Stimulated activated CD4-positive, alpha-beta T cell treated with anti-CD3 and anti-CD28 coated beads, TNF-alpha, amount 100 ng/mL, for 1 hour (primary cell): ENCODE measurements at regions not wholly inside any gene's neighbourhood (a gene's known extent, or its start where the extent isn't known, plus 50 kb on each side); places are given as distances from the start of the nearest gene placed in this dataset.

Source experiments
- DNase-seq, 3 donors: peaks; one replicate each; pipeline ENCODE4 v3.0.0-alpha.2; 2020; ENCODE audit warnings: low read depth in 3 of 3, low spot score in 1 of 3

DNA sequence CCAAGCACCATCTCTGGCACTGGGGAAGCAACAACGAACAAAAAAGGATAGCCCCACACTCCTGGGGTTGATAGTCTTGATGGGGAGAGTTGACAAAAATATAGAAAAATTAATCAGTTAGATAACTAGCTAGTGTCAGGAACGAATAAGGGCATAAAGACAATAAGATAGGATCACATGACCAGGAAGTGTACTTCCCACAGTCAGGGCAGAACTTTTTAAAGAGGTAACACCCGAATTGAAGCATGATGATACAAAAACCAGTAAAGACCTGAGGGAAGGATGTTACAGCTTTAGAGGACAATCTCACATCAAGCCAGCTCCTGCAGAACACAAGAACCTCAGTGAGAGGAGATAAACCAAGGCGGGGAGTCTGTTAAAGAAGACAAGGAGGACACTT, 295.4 kb upstream of the CRIM1 start:
- DNase-seq: no peak

DNA sequence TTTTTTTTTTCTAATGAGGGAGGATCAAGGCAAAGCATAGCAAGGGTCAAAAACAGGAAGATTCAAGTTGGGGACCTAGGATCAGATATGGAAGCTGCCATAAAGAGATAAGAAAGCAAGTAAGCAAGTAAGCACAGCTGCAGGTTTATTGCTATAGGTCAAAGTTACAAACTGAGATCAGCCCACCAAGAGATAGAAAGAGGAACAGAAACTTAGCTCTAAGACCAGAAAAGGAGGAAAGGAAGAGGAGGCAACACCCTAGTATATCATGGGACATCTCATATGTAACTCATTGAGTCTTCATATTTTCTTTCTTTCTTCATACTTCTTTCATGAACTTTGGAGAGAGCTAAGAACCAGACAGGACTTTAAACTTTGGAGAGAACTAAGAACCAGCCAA, 295.9 kb upstream of the CRIM1 start:
- DNase-seq: no peak

DNA sequence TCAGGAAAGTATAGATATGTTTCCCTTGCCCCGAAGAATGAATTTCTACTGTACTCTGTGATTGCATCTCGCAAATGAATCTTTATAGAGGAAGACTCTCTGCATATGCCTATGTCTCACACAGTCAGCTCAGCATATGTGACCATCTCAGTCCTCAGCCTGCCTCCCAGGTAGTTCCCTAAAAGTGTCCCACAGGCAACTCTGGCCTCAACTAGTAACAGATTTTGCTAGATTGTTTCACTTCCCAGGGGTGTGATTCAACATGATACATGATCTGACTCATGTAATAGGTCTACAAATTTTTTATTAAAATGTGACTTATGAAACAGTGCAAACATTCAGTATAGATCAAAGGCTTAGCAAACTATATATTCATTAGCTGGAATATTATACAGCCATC, 296.6 kb upstream of the CRIM1 start:
- DNase-seq: no peak

DNA sequence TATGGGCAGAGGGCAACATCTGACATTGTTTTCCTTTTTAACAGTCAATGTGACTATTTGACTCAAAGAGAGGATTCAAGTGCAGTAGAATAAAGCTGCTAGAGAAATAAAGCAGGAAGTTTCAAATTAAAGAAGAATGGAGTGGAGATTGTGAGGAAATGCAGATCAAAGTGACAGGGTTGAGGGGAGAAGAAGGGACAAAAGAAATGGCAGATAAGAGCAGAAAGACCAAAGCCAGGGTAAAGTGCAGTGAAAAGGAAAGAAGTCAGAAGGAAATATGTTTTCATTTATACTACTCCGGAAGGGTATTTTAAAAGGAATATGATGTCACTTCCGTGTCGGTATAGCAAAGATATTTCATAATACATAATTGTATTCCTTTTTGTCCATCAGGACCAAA, 297.5 kb upstream of the CRIM1 start:
- DNase-seq: no peak

DNA sequence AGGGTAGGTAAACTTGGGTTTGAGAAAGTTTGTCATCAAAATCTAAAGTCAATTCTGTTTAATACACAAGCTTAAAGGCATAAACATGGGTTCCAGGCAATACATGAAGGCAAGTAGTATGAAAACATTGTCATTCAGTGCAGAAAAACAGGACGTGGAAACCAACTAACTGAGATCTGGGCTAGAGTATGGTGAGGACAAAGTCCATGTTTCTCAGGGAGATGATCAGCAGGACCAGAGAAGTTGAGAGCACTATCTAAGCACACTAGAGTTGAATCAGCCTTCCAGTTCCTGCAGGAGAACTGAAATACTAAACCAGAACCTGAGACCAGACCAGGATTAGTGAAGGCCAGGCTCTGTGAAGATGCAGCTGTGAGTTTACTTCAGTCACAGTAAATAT, 302.8 kb upstream of the CRIM1 start:
- no peak for DNase-seq

DNA sequence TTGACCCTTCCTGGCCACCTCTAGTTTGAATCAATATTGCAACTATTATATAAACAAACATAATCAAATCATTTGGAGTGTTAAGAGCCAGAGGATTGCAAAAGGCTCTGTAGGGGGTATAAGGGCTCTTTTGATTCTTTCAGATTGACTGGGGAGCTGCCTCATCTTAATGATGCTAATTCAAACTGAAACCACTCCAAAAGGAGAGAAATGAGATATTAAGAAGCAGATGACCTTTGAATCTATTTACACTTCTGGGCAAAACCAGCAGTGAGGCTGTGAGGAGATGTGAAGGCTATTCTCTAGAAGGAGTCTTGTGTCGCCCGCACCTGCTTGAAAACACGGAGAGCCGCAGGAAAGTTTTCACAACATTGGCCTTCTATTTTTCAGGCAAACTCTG, 311.2 kb upstream of the CRIM1 start:
- DNase-seq: no peak

DNA sequence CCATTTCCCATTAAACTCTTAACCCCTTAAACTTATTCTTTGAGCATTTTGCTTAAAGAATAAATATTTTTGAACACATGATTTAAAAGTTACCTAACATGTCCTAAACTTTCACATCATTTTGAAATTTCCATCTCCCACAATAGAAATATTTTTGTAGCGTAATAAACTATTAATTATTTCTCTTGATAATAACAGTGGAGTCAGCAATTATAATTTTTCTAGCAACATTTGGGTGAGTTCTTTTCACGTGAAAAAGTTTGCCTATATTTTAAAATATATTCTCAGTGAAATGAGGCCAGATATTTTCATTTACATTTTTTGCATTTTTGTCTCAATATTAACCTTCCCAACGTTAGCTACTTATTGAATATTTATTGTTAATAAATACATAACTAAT, 320.4 kb upstream of the CRIM1 start:
- DNase-seq: no peak

DNA sequence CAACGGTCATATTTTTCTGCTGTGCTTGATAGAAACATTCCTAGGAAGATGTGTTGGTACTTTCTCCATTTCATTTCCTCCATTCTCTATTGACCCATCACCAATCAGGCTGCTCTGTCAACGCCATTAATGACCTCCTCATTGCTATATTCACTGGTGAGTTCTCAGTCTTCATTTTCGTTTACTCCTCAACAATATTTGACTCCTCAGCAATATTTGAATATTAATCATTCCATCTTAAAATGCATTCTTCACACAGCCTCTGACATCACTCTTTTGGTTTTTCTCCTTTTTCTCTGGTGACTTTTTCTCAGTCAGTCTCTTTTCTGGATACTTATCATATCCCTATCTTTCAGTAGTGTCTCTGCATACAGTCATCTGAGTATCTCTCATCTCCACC, 323.5 kb upstream of the CRIM1 start:
- DNase-seq: no peak

DNA sequence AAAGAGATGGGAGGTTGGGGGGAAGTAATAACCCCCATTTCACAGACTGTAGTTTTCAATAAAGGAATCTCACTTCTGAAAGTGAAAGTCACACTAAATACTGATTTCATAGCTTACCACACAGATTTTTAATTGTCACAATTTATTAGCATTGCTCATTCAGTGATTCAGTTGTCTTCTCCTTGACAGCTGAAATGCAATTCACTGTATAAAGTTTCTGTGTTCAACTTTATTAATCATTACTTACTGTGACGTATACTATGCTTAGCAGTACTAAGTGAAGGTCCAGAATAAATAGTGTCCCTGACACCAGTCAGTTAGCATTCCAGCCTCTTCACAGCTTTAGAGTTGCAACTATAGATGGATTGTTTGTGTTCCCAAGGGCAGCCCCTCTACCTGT, 324.1 kb upstream of the CRIM1 start:
- DNase-seq: no peak

DNA sequence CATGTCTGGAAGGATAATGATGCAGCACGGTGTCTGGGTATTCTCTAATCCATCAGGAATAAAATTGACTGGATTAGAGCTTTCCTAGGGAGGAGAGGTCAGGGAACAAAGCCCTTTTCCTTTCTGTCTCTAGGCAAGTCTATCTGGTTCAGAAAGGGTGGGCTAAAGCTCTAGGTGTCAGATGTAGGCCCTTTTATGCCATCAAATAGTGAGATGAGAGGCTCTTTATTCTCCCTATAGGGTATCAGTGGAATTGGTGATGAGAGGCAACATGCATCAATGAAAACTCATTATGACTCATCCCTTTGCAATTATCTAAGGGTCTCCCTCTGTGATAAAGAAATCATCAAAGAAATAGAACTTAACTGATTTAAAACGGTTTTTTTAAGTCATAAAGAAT, 328.0 kb upstream of the CRIM1 start:
- no peak for DNase-seq

DNA sequence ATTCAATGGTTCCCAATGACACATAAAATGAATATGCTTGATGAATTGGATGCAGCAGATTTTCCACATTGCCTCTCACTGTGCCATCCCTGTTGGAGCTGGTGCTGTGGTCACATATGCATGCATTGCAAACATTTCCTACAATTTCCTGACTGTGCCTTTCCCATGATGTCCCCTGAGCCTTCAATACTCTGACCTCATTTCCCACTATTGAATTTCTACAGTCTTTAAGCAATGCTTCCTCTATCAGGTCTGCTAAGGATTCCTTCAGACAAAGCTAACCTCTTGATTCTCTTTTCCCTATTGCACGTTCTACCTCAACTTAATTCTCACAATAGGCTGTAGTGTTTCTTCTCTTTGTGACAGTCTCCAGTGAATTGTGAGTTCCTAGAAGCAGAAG, 342.5 kb upstream of the CRIM1 start:
- no peak for DNase-seq

DNA sequence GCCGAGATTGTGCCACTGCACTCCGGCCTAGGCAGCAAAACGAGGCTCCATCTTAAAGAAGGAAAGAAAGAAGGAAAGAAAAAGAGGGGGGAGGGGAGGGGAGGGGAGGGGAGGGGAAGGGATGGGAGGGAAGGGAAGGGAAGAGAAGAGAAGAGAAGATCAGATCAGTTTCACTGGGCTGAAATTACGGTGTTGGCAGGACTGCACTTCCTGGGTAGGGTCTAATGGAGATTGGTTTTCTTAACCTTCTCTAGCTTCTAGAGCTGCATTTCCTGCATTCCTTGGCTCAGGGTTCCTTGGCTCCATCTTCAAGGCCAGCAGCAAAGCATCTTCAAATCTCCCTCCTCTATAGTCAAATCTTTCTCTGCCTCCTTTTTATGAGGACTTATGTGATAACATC, 349.1 kb upstream of the CRIM1 start:
- no peak for DNase-seq

DNA sequence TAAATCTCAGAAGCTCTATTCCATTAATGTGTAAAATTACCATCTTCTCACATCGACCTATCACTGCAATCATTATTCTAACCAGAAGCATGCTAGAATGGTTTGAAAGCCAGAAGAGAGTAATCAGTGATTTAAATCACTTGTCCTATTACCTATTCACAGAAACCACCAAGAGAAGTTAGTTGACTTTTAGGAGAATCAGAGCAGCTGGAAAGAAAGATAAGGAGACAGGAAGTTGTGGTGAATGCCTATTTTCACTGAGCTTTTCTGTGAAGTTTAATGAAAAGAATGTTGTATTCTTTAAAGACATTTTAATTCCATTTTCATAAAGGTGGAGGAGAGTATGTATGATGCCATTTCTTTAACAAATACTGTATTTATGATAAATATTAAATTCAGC, 352.6 kb upstream of the CRIM1 start:
- no peak for DNase-seq

DNA sequence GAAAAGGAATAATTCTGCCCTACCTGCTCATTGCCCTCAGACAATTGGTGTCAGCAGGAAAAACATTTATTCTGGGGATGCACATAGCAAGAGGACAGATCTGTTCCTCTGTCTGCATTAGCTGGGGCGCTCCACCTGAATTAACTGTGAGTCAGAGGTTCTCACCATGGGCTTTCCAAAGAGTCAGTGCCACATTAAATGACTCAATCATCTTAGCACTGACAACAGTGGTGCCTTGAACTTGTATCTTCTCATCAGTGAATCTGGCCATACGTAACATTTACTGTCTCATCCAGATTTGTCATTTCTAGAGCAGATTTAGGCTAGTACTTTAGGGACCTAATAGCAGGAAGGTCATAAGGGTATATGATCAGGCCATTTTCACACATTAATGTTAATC, 358.1 kb upstream of the CRIM1 start:
- DNase-seq: no peak

DNA sequence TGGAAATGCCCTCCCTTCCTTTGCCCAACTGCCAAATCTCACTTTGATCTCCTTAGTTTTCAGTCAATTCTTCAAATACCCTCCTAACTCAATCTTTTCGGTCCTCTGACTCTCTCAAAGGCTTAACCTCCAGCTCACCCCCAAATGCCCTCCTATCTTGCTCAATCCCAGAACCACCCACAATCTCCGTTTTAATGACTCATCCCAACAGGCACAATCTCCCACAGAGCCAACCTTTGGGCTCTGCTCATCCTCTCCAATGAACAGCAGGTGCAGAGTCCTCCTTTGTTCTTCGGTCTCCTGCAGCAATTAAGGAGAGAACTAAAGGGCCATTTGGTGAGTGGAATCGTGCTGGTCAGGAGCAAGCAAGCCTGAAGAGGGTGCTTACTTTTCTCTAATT, 366.1 kb upstream of the CRIM1 start:
- no peak for DNase-seq

DNA sequence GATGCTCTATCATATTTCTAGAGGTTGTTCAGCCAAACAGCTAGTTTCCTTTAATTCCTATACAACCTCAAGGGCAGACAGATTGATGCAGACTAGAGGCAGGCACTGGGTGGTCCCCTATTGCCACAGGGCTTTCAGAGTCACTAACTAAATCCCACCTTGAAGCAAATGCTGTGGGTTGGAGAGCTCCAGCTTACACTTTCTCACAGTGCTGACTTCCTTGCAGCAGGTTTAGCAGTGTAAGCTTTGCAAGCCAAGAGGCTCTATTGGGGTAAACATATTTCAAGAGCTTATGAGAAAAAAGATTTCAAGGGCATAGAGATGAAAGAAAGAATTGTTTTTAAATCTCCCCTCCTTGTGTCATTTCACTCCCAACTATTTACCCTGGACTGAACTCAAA, 366.5 kb upstream of the CRIM1 start:
- DNase-seq: no peak

DNA sequence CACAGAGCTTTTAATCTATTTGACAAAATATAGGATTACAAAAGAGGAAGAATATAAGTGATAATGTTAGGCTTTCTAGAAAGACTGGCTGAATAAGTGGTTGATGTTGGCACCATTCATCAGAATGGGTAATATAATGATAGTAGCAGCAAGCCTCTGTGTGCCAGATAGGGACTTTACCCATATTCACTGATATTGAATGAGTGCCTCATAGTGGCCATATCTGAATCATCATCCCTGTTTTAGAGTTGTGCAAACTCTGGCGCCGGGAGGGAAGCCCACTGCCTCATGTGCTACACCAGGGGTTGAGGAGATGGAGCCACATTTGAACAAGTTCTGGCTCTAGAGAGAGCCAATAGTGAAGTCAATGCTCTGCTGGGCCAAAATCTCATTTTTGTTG, 368.7 kb upstream of the CRIM1 start:
- no peak for DNase-seq

DNA sequence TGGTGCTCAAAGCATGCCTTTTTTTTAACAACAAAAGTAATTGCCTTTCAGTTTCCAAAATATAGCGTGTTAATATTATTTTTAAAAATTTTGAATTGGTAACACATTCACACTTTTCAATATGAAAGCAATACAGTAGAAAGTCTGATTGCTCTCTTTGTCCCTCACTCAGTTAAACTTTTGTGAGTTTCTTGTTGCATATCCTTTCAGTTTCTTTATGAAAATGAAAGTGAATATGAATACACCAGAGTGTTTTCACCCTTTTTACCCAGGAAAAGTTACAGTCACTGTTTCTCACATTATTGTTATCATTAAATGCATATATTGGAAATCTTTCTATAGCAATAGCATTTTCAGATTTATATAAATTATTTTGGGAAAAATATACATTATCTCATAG, 377.4 kb upstream of the CRIM1 start:
- DNase-seq: no peak

DNA sequence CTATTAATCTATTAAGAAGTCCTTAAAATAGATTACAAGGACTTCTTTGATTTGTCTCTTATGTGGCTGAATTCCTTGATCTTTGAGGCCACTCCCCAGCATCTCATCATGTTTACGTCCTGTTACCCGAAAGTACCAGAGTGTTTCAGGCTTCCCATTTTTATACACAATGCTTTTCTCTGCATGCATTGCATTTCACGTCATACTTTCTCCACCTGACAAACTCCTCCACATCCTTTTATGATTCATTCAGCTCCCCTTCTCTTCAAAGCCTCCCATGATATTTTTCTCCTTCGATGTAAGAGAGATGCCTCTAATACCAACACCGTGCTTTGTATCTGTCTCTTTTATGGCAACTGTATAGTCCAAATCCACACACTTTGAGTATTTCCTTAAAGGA, 379.0 kb upstream of the CRIM1 start:
- no peak for DNase-seq

DNA sequence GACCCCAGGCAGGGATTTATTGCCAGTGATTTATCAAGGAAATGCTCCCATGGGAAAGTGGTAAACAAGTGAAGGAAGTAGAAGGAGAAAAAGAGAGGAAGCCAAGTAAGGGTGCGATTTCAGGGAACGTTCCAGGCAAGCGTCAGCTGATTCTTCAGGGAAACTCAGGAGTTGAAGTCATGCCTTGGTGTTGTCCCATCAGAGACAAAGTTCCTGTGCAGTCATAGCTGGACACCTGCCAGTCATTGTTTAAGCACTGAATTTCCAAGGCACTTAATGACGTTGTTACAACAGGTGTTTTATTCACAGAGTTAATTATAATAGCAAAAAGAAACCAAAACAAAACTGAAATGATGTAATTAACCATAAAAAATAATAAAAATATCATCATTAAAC, 381.8 kb upstream of the CRIM1 start:
- DNase-seq: no peak

DNA sequence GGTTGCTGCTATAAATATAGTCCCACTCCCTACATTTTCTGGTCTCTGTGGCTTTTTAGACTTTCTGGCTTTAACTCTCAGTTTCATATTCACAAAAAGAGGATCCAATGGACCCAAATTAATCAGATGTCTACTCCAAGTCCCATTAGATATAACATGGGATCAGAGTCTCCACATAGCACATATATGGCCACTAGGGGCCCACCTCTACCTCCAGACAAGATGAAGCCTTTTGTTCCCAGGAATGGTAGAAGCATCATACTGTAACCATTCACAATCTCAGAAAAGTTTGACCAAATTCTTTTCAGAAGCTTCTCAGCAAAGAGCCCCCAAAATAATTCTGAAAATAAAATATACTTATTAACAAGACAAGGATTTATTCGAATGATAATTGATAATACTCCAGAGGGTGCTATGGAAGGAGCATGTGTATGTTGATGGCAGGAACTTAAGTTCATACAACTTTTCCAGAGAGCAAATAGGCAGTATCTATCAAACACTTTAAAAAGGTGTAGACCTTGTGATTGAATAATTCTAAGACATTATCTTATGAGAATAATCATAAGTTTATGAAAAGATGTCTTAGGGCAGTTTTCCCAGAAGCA, 382.3 kb upstream of the CRIM1 start:
- DNase-seq: no peak

DNA sequence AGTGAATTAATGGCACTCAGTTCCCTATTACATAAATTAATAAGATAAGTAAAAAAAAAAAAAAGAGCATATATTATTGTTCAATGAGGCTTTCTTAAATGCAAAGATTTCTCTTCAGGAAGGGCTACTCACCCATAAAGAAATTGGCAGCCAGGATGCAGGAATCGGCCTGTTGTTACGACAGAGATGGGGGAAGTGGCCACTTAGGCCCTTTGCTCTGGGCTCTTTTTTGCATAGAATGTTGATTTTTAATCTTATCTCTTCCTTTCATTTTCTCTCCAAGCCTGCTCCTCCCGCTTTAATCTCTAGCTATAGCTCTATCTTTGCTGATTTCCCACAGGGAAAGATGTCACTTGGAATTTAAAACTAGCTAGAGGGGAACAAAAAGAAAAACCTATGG, 391.8 kb upstream of the CRIM1 start:
- DNase-seq: no peak

DNA sequence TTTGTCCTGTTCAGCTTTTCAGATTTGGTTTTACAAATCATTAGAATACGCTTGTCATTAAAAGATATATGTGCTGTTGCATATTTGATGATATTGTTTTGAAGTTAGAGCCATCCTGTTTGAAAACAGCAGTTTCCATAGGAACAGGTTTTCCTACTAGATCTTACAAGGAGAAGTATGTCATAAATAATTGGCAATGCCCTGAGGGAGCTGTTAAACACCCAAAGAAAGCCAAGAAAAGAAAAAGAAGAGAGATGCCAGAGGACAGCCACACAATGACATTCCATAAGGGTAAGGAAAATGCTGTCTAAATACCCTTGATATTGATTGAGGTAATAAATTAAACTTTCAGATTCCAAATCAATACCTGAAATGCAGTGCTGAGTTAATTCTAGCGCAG, 392.2 kb upstream of the CRIM1 start:
- no peak for DNase-seq

DNA sequence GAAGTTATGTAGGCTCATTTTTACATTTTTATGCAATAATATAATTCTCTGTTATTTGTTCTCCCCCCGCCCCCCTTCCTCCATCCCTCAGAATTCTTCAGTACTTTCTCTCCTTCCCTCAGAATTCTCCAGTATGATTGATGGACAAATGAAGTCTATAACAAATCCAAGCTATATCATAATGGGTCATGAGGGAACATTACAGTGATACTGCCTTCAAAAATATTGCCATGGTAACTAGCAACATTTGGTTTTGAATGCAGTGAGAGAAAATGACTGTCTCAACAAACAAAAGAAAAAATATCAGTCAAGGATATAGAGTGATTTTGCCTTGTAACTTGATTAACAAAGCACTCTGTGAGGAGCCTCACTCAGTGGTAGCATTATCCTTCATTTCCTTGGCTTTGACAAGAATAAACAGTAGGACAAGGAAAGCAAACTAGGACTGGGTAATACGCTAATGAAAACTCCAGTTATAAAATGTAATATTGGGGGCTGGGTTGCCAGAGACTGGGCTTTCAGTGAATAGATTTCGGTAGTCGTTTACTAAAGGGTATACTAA, 392.9 kb upstream of the CRIM1 start:
- DNase-seq: no peak
